ENCODE measurements at regions not wholly inside any gene's neighbourhood (a gene's known extent, or its start where the extent isn't known, plus 50 kb on each side); places are given as distances from the start of the nearest gene placed in this dataset.
"Not testable (repeated sequence)": the region's sequence is repeated elsewhere in the genome, so short reads cannot be mapped to it uniquely, and the experiment has no call there.

GRCh38 chr4:27770895-27771294 is 910.3 kb downstream of the STIM2 start:
- DNase-seq = no peak

- DNase-seq = no peak
Measured at GRCh38 chr4:27775156-27775555, 914.5 kb downstream of the STIM2 start.

DNA sequence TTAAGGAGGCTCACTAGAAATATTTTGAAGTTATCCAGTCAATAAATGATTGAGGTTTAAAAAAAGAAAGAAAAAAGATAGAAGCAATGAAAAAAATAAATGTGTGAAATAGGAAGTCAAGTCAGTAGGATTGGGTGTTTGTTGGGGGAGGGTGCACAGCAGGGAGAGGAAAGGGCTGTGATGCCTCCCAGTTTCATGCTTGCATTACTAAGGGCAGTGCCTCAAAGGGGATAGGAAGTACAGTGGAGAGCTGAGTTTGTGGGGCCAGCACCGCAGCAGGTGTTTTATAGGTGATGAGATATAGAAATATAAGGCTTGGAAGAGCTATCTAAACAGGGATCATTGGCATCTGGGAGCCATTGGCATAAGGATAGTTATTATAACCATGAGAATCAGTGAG is 919.2 kb downstream of the STIM2 start:
- no peak for DNase-seq

DNA sequence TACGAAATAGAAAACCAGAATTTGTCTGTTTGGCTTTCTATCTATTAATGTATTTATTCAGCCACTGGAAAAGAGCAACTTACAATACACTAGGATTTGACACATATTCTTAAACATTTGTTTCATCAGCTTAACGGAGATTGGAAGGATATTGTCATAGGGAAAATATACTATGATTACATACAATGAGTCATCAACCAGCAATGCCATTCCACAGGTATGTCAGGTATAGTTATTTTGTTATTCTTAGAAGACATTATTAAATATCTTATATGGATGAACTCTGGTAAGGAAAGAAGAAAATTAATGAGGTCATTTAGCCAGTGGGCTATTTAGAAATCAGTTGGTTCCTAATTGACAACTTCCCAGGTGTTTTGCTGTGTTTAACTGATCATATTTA is 926.6 kb downstream of the STIM2 start:
- DNase-seq = no peak

- DNase-seq = no peak
Measured at GRCh38 chr4:27789773-27790172, 929.1 kb downstream of the STIM2 start.

DNA sequence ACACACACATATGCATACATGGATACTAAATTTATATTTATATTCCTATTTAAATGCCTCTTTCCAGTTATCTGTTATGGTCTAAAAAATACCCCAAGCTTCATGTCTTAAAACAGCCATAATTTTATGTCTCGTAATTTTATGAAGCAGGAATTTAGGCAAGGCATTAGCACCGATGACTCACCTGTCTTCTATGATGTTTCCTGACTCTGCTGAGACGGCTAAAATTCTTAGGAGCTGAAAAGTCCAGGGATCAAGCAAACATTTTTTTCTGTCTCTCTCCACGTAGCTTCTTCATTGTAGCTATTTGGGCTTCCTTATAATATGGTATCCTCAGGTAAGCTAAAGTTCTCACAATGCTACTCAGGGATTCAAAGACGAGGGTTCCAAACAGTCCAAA is 930.3 kb downstream of the STIM2 start:
- DNase-seq = no peak

- no peak for DNase-seq
Measured at GRCh38 chr4:27791640-27792039, 931.0 kb downstream of the STIM2 start.

DNA sequence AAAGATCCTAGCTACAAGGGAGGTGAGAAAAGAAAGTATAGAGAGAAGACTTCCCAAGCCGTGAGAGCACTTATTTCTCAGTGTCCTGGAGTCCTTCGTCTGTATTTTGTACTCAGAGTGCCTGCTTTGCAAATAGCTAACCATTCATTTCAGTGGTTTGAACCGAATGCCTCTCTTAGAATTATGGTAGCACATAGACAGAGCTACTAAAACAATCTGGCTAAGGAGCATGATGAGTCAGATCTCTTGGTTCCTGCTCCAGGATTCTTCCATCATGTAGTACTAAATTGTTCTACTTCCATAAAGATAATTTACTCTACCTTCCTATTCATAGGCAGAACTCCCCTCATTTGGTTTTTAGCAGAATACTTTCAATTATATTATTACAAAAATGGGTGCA is 946.6 kb downstream of the STIM2 start:
- DNase-seq = no peak

DNA sequence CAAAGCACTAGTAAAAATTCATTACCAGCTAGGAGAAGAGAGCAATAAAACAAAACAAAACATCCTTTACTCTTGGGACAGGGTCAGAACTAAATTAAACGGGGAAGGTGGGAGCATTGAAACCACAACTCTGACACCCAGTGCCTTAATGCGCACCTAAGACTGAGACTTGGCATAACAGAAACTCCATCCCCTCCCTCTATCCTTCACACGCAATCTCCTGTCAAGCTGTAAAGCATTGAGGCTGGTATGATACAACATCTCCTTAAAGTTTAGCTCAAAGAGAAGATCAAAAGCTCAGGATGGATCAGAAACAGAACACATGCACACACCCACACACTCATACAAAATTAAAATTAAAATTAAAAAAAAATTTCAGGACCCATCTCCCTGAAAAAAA is 951.3 kb downstream of the STIM2 start:
- DNase-seq = no peak

DNA sequence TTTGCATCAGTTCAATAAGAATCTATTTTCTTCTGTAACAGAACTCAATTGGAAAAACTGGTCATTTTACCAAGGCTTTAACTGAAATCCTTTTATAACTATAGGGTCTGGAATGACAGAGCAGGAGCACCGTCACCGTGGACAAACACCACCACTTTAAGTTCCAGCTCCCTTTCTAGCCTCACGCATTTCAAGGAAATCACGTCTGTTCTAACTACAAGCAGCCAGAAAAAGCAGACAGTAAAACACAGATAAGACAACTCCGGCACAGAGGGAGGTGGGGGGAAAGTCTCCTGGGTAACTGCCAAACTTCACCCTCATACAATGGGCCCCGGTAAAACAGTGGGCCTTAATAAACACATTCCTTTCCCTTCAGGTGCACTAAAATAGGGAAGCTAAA is 952.6 kb downstream of the STIM2 start:
- DNase-seq = not testable (repeated sequence)

DNA sequence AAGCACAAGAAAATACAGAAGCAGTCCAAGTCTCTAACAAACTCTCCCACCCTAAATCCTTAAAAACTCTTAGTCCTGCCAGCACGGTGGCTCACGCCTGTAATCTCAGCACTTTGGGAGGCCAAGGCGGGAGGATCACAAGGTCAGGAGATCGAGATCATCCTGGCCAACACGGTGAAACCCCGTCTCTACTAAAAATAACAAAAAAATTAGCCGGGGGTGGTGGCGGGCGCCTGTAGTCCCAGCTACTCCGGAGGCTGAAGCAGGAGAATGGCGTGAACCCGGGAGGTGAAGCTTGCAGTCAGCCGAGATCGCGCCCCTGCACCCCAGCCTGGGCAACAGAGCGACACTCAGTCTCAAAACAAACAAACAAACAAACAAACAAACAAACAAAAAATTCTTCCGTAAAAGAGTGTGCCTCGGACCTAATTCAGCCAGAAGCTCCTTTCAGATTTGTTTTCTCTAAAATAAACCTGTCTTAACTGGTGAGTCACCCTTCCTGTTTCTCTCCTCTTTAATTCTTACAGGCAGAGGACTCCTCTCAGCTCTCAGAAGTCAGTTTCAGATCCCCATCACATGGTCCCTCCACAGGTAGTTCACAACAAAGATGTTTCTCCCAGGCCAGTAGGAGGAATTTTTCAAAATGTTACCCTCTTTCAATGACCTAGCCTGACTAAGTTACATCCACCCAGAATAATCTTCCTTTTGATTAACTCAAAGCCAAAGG is 953.2 kb downstream of the STIM2 start:
- not testable (repeated sequence) for DNase-seq

DNA sequence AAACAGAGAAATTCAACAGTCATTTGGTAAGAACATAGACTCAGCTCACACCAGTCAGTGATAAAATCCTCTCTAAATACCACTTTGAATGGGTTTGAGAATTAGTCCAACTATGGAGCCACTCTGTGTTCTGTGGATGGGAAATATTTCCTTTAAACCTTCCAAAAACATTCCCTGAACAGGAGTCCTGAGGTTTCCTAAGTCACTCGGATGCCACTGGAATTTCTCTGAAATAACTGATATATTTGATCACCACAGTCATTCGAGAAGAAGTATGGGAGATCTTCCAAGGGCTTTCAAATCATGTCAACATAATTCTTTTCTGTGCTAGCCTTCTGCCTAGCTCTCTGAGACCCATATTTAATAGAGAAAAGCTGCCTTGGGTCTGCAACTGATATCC is 958.6 kb downstream of the STIM2 start:
- no peak for DNase-seq

GRCh38 chr4:27828843-27829242 is 968.2 kb downstream of the STIM2 start:
- DNase-seq = no peak

GRCh38 chr4:27830251-27830650 is 969.6 kb downstream of the STIM2 start:
- DNase-seq = no peak

GRCh38 chr4:27835851-27836250 is 975.2 kb downstream of the STIM2 start:
- no peak for DNase-seq

- DNase-seq = no peak
Measured at GRCh38 chr4:27836523-27836922, 975.9 kb downstream of the STIM2 start.

GRCh38 chr4:27843776-27844175 is 983.1 kb downstream of the STIM2 start:
- DNase-seq = no peak

- no peak for DNase-seq
Measured at GRCh38 chr4:27844376-27844775, 983.7 kb downstream of the STIM2 start.

DNA sequence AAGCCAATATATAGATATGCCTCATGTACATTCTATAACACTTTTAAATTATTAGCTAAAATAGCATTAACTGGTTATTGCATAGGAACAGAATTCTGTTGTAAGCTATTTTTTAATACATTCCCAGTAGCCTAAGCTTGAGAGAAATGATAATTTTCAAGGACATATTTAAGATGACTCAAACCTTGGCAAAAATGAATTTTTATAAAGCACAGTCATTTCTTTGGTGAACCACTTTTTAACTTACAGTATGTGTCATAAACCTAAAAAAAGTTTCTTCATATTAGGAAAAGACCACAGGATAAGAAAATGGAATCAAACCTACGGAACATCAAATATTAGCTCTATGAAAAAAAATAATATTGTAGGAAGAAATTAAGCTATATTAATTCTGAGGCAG is 986.3 kb downstream of the STIM2 start:
- DNase-seq = no peak

- DNase-seq = no peak
Measured at GRCh38 chr4:27861381-27861787, 1000.7 kb downstream of the STIM2 start.

DNA sequence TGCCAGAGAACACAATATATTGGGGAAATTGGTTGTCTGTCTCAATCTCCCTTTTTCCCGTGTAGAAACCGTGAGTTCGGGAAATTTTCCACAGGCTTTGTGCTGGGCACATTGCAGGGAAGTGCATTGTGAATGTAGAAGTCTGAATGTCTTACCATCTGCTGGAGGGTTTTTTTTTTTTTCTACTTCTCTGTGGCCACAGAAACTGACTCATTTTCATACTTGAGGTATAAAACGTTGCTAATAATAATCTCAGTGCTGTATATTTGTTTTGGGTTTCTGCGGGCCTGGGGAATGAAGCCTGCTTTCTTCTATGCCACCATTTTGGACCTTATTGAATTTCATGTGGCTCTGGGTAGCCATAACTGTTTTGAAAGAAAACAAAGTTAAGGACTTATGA is 1001.2 kb downstream of the STIM2 start:
- DNase-seq = no peak

DNA sequence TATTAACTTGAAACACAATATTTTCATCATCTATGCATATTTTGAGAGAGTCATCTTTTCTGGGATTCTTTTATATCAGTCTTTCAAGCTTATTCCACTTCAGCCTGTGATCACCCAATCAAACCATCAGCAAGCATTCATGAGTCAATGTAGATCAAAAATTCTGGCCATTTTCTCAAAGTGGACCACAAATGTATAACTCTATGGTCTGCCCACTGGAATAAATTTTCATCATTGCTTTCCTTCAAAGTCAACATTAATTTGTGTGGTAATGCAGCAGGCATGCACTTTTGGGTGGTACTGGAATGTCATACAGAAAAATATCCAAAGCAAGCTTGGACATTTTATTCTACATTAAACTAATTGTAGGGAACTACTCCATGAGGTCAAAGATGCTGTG is 1013.0 kb downstream of the STIM2 start:
- no peak for DNase-seq

- DNase-seq = no peak
Measured at GRCh38 chr4:27881705-27882104, 1021.1 kb downstream of the STIM2 start.

GRCh38 chr4:27886120-27886519 is 1025.5 kb downstream of the STIM2 start:
- no peak for DNase-seq

DNA sequence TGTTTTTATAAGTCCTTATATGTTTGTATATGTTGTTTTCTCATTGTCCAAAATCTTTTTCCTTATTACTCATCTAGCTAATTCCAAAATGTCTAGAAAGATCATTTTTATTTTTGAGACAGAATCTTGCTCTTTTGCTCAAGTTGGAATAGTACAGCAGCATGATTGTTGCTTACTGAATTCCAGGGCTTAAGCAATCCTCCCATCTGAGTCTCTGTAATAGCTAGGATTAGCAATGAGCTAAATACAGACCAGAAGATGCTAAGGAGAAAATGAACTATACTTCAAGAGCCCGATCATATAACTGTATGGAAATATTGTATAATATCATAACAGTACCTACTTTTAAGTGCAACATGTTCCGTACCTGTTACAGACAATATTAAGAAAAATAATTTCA is 1027.0 kb downstream of the STIM2 start:
- DNase-seq = no peak

DNA sequence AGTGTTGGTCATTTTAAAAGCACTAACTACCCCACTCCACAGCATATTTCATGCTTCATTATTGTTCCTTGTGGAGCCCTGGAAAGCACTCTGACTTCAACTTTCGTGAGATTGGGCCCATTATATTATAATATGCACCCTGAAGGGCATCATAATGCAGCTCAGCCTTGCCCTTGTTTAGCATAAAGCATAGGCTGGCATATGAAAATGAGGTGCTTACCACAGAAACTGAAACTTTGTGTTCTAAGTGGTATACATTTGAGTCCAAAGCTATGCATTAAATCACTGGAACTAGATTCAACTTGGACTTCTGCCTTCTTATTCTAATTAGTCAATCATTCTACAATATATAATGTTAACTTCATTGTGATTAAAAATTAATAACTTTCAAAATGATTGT is 1027.9 kb downstream of the STIM2 start:
- no peak for DNase-seq

Data from activated T-cell treated with anti-CD3 and anti-CD28 coated beads, Interleukin-2, amount 50 U/mL, for 1 hour (primary cell).